ENCODE measurements at regions not wholly inside any gene's neighbourhood (a gene's known extent, or its start where the extent isn't known, plus 50 kb on each side); places are given as distances from the start of the nearest gene placed in this dataset.

DNA sequence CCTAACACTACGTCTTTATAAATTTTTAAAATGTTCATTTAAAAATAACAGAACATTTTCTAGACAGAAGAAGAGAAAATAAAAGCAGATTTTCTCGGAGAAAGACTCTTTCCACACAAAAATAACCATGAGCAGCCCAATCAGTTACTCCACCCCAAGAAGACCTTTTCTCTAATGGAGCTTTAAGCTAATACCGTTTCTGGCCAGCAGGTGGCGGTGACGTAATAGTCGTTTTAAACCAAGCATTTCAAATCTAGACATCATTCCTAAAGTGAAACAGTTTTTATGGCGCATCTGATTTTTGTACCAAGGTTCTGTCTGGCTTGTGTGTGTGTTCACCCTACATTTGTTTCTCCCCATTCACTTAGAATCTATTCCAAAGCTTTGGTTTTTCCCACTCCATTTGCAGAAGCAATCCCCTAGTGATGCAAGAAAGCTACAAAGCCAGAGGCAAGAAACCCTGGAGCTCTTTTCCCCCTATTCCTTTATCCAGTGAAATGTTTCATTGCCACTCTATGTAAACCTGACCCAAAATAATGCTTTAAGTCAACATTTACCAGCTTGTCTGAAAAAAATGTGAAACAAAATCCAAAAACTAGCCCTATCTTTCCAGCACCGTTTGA is 336.7 kb upstream of the IGF1R start:
- no peak overlapping the region for H3K4me3 ChIP-seq (ENCODE audit: low read length)
- peak; percentile 13 for DNase-seq (ENCODE audit: low read depth)
- TF ChIP-seq, protein P1, sequence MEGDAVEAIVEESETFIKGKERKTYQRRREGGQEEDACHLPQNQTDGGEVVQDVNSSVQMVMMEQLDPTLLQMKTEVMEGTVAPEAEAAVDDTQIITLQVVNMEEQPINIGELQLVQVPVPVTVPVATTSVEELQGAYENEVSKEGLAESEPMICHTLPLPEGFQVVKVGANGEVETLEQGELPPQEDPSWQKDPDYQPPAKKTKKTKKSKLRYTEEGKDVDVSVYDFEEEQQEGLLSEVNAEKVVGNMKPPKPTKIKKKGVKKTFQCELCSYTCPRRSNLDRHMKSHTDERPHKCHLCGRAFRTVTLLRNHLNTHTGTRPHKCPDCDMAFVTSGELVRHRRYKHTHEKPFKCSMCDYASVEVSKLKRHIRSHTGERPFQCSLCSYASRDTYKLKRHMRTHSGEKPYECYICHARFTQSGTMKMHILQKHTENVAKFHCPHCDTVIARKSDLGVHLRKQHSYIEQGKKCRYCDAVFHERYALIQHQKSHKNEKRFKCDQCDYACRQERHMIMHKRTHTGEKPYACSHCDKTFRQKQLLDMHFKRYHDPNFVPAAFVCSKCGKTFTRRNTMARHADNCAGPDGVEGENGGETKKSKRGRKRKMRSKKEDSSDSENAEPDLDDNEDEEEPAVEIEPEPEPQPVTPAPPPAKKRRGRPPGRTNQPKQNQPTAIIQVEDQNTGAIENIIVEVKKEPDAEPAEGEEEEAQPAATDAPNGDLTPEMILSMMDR (conservative IDR thresholded peaks at IDR 0.05; ENCODE audit: low read depth, low read length) = peak; percentile 83

DNA sequence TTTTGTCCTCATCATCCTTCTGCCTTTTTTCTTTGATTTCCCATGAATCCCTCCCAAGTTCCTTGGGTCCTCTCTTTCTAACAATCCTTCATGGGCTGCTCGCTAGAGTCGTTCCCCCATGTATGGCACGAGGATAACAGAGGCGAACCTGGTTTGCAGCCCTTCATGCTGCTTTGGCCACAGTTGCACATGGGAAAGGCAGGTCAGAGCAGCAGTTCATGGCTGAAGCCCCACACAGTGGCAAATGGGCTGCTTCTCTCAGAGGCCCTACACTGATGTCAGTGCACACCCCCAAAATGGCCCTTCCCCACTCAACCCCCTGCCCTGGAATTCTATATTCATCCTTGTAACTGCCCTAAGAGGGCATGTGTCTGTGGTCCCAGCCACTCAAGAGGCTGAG is 335.4 kb upstream of the IGF1R start:
- H3K4me3 ChIP-seq (ENCODE audit: low read length) = no peak overlapping the region
- TF ChIP-seq, protein P1 (conservative IDR thresholded peaks at IDR 0.05; ENCODE audit: low read depth, low read length) = no peak

DNA sequence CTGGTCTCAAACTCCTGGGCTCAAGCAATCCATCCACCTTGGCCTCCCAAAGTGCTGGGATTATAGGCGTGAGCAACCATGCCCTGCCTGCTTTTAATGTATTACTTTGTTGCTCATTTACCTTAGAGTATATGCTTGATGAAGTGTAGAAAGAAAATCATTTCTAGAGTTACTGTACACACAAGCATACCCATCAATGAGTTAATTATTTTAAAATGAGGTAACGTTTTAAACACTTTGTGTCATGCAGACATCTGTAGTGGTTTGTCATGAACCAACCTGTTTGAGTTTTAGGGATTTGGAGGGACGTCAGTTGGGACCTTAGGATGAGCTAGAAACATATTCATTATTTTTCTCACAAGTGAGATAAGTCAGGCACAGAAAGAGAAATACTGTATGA is 332.4 kb upstream of the IGF1R start:
- no peak overlapping the region for H3K4me3 ChIP-seq (ENCODE audit: low read length)
- TF ChIP-seq, protein P1 (conservative IDR thresholded peaks at IDR 0.05; ENCODE audit: low read depth, low read length) = no peak
- no peak for DNase-seq (ENCODE audit: low read depth)

More for the DNA sequence above, 335.4 kb upstream of the IGF1R start:
- no peak for DNase-seq (ENCODE audit: low read depth)

DNA sequence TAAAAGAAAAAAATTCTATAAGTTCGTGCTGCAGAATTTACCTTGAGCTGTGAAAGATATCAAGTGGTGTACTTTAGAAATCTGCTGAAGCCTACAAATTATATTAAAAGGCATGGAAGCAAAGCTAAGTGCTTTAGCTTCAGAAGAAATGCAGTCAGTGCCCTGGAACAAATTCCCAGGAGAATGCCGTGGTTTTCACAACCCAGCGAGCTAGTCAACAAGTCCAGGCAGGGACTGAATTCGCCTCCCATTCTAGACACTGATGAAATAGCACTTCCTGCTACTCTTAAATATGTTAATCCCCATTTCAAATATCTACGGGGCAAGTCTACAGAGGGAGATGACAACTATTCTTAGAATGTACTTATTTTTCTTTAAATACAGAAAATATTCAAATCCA is 326.4 kb upstream of the IGF1R start:
- TF ChIP-seq, protein P1 (conservative IDR thresholded peaks at IDR 0.05; ENCODE audit: low read depth, low read length) = no peak
- H3K4me3 ChIP-seq (ENCODE audit: low read length) = no peak overlapping the region
- no peak for DNase-seq (ENCODE audit: low read depth)

DNA sequence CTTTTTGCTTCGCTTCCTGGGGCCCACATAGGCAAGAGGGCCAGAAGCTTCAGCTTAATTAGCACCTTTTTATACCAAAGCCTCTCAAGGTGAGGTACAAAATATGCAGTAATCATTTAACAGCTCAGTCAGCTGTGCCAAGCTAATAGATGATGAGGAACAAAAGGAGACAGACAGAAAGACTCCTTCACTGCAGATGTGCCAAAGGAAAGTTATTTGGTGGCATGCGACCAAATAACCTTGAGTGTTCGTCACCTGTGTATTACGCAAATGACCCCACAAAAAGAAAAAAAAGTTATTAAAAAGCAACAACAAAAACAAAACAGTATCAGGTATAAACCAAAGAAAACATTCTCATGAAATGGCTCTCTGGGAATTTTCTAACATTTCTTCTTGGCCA is 325.8 kb upstream of the IGF1R start:
- TF ChIP-seq, protein P1 (conservative IDR thresholded peaks at IDR 0.05; ENCODE audit: low read depth, low read length) = no peak
- DNase-seq (ENCODE audit: low read depth) = no peak
- H3K4me3 ChIP-seq (ENCODE audit: low read length) = no peak overlapping the region

DNA sequence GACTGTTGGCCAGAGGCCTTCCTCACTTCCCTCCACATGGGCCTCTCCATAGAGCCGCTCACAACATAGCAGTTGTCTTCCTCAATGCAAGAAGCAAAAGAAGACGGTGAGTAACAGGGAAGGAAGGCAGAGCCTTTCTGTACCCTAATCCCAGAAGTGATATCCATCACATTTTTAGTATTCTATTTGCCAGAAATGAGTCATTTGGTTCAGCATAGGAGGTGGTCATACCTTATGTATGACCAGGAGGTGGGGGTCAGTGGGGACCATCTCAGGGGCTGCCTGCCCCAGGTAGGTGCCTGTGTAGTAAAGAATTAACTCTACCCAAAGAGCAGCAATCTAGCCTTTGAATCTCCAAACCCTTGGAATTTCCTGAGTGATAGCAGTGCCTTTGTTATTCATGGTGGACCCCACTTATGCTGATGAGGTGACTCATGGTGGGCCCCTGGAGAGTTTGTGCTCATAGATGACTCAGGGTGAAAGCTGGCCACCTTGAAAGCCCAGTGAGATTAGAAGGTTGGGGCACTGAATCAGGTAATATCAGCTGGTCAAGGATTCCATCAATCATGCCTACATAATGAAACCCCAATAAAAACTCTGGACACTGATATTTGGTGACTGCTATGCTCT is 323.9 kb upstream of the IGF1R start:
- TF ChIP-seq, protein P1 (conservative IDR thresholded peaks at IDR 0.05; ENCODE audit: low read depth, low read length) = no peak

DNA sequence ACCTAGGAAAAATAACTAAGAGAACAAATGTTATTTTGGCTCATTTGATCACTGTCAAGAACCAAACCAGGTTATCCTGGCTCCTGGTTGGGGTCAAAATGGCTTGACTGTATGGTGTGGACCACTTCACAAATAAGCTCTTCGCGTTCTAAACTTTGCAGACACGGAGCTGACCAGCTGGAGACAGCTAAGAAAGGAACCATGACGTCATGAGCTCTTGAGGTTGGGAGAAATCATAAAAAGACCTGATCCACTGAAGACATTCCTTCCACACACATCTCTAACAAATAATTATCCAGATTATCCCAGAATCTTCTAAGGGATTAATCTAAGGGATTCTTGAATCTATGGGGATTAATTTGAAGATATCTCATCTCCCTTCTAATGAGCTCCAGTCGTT is 321.5 kb upstream of the IGF1R start:
- TF ChIP-seq, protein P1 (conservative IDR thresholded peaks at IDR 0.05; ENCODE audit: low read depth, low read length) = no peak
- no peak for DNase-seq (ENCODE audit: low read depth)
- no peak overlapping the region for H3K4me3 ChIP-seq (ENCODE audit: low read length)

More for the DNA sequence above, 323.9 kb upstream of the IGF1R start:
- H3K4me3 ChIP-seq (ENCODE audit: low read length) = no peak overlapping the region
- no peak for DNase-seq (ENCODE audit: low read depth)

All from retinal pigment epithelial cell (primary cell).